Keratinocyte (primary cell): ENCODE measurements at regions not wholly inside any gene's neighbourhood (a gene's known extent, or its start where the extent isn't known, plus 50 kb on each side); places are given as distances from the start of the nearest gene placed in this dataset.

Source experiments
- DNase-seq: peaks from one replicate; pipeline ENCODE4 v3.0.0-alpha.2; 2011; ENCODE audit warnings: low read depth, missing footprints, low spot score
- FAIRE-seq: peaks from 2 replicates; lab custom pipeline; 2011; peaks lifted over from hg19 to GRCh38; lab: Jason Lieb, UNC
- H2AFZ ChIP-seq: 2 replicates; pipeline ENCODE4 v1.6.0; 2012; ENCODE audit warnings: low read length, control low read depth, inconsistent platforms; ENCODE audit not compliant: control insufficient read depth
- H3K27ac ChIP-seq: 2 replicates; pipeline ENCODE4 v1.5.1; 2011; ENCODE audit warnings: low read length; ENCODE audit not compliant: control insufficient read depth, insufficient read depth
- H3K27me3 ChIP-seq: 3 replicates; pipeline ENCODE4 v1.6.0; 2011; ENCODE audit warnings: low read length; ENCODE audit not compliant: control insufficient read depth, insufficient read depth; ENCODE audit errors: extremely low read depth
- H3K36me3 ChIP-seq, 2 experiments: 2 replicates in 1 of 2; 3 replicates in 1 of 2; pipeline ENCODE4 v1.5.1; 2011; ENCODE audit warnings: low read length in 2 of 2, mild to moderate bottlenecking in 1 of 2; ENCODE audit not compliant: control insufficient read depth in 2 of 2, insufficient read depth in 2 of 2; ENCODE audit errors: extremely low read depth in 1 of 2
- H3K4me1 ChIP-seq: 3 replicates; pipeline ENCODE4 v1.5.1; 2011; ENCODE audit warnings: low read length; ENCODE audit not compliant: control insufficient read depth, insufficient read depth; ENCODE audit errors: extremely low read depth
- H3K4me2 ChIP-seq: 3 replicates; pipeline ENCODE4 v1.6.0; 2011; ENCODE audit warnings: low read depth, low read length; ENCODE audit not compliant: control insufficient read depth, insufficient read depth; ENCODE audit errors: extremely low read depth
- H3K4me3 ChIP-seq, 3 experiments: fragments of 200-600 bp in 1 of 3; sonication (generic) in 1 of 3; 2 replicates in 2 of 3; 3 replicates in 1 of 3; pipeline ENCODE4 v1.5.1; 2011 to 2016; ENCODE audit warnings: low read length in 3 of 3, mild to moderate bottlenecking in 3 of 3, control low read depth in 2 of 3, inconsistent platforms in 1 of 3, low read depth in 1 of 3, mixed read lengths in 1 of 3, mixed run types in 1 of 3, moderate library complexity in 1 of 3; ENCODE audit not compliant: control insufficient read depth in 2 of 3, insufficient read depth in 2 of 3; ENCODE audit errors: extremely low read depth in 1 of 3
- H3K79me2 ChIP-seq: 2 replicates; pipeline ENCODE4 v1.6.0; 2012; ENCODE audit warnings: low read length; ENCODE audit not compliant: control insufficient read depth, insufficient read depth
- H3K9ac ChIP-seq: 3 replicates; pipeline ENCODE4 v1.6.0; 2011; ENCODE audit warnings: low read length; ENCODE audit not compliant: control insufficient read depth, insufficient read depth; ENCODE audit errors: extremely low read depth
- H3K9me1 ChIP-seq: 3 replicates; pipeline ENCODE4 v1.6.0; 2011; ENCODE audit warnings: low read length; ENCODE audit not compliant: control insufficient read depth, insufficient read depth; ENCODE audit errors: extremely low read depth
- H3K9me3 ChIP-seq: 2 replicates; pipeline ENCODE4 v1.5.1; 2012; ENCODE audit warnings: low read depth, low read length; ENCODE audit not compliant: control insufficient read depth
- H4K20me1 ChIP-seq: 3 replicates; pipeline ENCODE4 v1.6.0; 2011; ENCODE audit warnings: low read length; ENCODE audit not compliant: control insufficient read depth, insufficient read depth; ENCODE audit errors: extremely low read depth
- EZH2 ChIP-seq: IDR thresholded peaks from one replicate; pipeline ENCODE4 v1.6.1; 2012; ENCODE audit warnings: inconsistent platforms, mild to moderate bottlenecking, low read length, moderate library complexity
- dilution Hi-C: fragments of 300-500 bp; cut with MboI; formaldehyde crosslinking; loops from one replicate; pipeline ENCODE4 v1.7.0; 2020; ENCODE audit warnings: low sequenced_read_pairs; ENCODE audit not compliant: extremely low pct_ligation_motif_present
- TF ChIP-seq, protein P1 (sequence below), 3 experiments: IDR thresholded peaks in 1 of 3; conservative IDR thresholded peaks in 1 of 3; optimal IDR thresholded peaks in 1 of 3; 2 replicates in 2 of 3; 3 replicates in 1 of 3; pipeline versions ENCODE3 to v1.5.1; 2011; ENCODE audit warnings: low read length in 3 of 3, mild to moderate bottlenecking in 3 of 3, moderate library complexity in 2 of 3, control low read depth in 1 of 3, inconsistent platforms in 1 of 3; ENCODE audit not compliant: insufficient read depth in 2 of 3; ENCODE audit errors: extremely low read depth in 1 of 3

DNA sequence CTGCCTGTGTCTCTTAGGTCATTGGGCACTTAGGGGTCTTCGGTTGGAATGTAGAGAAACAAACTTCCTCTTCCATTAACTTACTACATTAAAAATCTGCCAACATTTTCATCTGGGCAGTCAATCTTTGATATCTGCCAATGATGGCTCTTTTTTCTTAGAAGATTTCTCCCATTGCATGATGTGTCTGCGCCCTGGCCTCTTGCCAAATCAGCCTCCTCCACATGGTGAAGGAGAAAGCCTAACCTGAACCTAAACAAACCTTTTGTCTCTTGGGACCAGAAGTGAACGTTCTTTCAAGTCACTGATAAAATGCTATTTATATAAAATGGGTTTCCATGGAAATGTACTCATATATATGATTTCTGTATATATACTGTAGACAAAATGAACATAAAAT lies 998.9 kb upstream of the GJE1 start:
- no peak overlapping the region for H3K4me2 ChIP-seq
- no peak overlapping the region for H3K27ac ChIP-seq
- no peak overlapping the region for H2AFZ ChIP-seq
- no peak overlapping the region for H3K9ac ChIP-seq
- H3K27me3 ChIP-seq, result no peaks in the 10 kb centered on the region
- no peaks in the 10 kb centered on the region for H3K79me2 ChIP-seq
- no peak overlapping the region for H3K4me3 ChIP-seq
- no peaks in the 10 kb centered on the region for H3K9me3 ChIP-seq
- no peaks in the 10 kb centered on the region for H3K36me3 ChIP-seq
- dilution Hi-C loops, result no loop called here
- DNase-seq, result no peak
- TF ChIP-seq, protein P1, sequence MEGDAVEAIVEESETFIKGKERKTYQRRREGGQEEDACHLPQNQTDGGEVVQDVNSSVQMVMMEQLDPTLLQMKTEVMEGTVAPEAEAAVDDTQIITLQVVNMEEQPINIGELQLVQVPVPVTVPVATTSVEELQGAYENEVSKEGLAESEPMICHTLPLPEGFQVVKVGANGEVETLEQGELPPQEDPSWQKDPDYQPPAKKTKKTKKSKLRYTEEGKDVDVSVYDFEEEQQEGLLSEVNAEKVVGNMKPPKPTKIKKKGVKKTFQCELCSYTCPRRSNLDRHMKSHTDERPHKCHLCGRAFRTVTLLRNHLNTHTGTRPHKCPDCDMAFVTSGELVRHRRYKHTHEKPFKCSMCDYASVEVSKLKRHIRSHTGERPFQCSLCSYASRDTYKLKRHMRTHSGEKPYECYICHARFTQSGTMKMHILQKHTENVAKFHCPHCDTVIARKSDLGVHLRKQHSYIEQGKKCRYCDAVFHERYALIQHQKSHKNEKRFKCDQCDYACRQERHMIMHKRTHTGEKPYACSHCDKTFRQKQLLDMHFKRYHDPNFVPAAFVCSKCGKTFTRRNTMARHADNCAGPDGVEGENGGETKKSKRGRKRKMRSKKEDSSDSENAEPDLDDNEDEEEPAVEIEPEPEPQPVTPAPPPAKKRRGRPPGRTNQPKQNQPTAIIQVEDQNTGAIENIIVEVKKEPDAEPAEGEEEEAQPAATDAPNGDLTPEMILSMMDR (optimal IDR thresholded peaks at IDR 0.05 in 1 of 3, IDR thresholded peaks at IDR 0.05 in 1 of 3, conservative IDR thresholded peaks at IDR 0.05 in 1 of 3; ENCODE audit: extremely low read depth in 1 of 3, insufficient read depth in 2 of 3, low read length in 3 of 3), result no peak
- TF ChIP-seq EZH2, result no peak
- FAIRE-seq, result no peak
- no peaks in the 10 kb centered on the region for H3K9me1 ChIP-seq
- H4K20me1 ChIP-seq, result no peaks in the 10 kb centered on the region
- H3K4me1 ChIP-seq, result no peaks in the 10 kb centered on the region

DNA sequence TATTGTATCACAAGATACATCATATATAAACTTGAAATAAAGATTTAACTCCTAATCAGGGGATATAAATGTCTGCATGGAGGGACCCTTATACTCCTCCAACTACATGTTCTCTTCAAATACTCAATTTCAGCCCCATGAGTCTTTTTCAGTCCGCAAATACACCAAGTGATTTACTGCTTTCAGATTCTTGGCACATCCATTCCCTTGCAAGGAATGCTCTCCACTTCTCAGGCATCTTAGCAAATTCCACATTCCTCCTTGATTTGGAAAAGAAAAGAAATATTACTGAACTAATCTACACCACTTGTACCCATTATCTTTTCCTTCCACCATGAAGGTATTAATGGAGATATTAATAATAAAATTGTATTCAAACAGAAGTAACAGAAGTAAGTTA lies 999.4 kb upstream of the GJE1 start:
- Histone ChIP-seq H3K9me3 (no peaks in the 10 kb centered on the region), H3K4me1 (no peaks in the 10 kb centered on the region), H3K27me3 (no peaks in the 10 kb centered on the region), H2AFZ (no peak overlapping the region), H4K20me1 (no peaks in the 10 kb centered on the region), H3K27ac (no peak overlapping the region), H3K9me1 (no peaks in the 10 kb centered on the region), H3K4me2 (no peak overlapping the region), H3K36me3 (no peaks in the 10 kb centered on the region), H3K4me3 (no peak overlapping the region), H3K9ac (no peak overlapping the region), H3K79me2 (no peaks in the 10 kb centered on the region)
- FAIRE-seq, result no peak
- dilution Hi-C loops, result no loop called here
- no peak for TF ChIP-seq EZH2
- TF ChIP-seq, protein P1 (optimal IDR thresholded peaks at IDR 0.05 in 1 of 3, IDR thresholded peaks at IDR 0.05 in 1 of 3, conservative IDR thresholded peaks at IDR 0.05 in 1 of 3; ENCODE audit: extremely low read depth in 1 of 3, insufficient read depth in 2 of 3, low read length in 3 of 3), result no peak
- no peak for DNase-seq
